SK-N-MC (cell line): ENCODE measurements at regions not wholly inside any gene's neighbourhood (a gene's known extent, or its start where the extent isn't known, plus 50 kb on each side); places are given as distances from the start of the nearest gene placed in this dataset.

Experiments used
- DNase-seq: peaks from one replicate; pipeline ENCODE4 v3.0.0-alpha.2; 2011; ENCODE audit warnings: low read depth, low spot score
- H3K27ac ChIP-seq: fragments of 200-600 bp; sonication (generic); 2 replicates; pipeline ENCODE4 v1.5.1; 2016; ENCODE audit warnings: mixed run types
- H3K36me3 ChIP-seq: fragments of 200-600 bp; sonication (generic); 2 replicates; pipeline ENCODE4 v1.6.1; 2017; ENCODE audit warnings: antibody characterized with exemption, low read length, mixed read lengths; ENCODE audit not compliant: insufficient read depth
- H3K4me3 ChIP-seq: fragments of 200-600 bp; sonication (generic); 2 replicates; pipeline ENCODE4 v1.5.1; 2016
- H3K9ac ChIP-seq: fragments of 200-600 bp; sonication (generic); 2 replicates; pipeline ENCODE4 v1.8.0; 2017; ENCODE audit warnings: mixed run types, mixed read lengths; ENCODE audit not compliant: insufficient read length
- H3K9me3 ChIP-seq: fragments of 200-600 bp; sonication (generic); 2 replicates; pipeline ENCODE4 v1.6.1; 2017; ENCODE audit warnings: low read depth, mild to moderate bottlenecking, antibody characterized with exemption, low read length, moderate library complexity, mixed read lengths
- EZH2 ChIP-seq: fragments of 200-600 bp; sonication (generic); IDR thresholded peaks from one replicate; pipeline ENCODE4 v1.6.1; 2017; ENCODE audit warnings: antibody characterized with exemption
- FOXP2 ChIP-seq: optimal IDR thresholded peaks from 2 replicates; pipeline ENCODE3; 2011; ENCODE audit warnings: mild to moderate bottlenecking, moderate library complexity; ENCODE audit not compliant: insufficient read depth; ENCODE audit errors: extremely low read length, control extremely low read depth
- POLR2AphosphoS5 ChIP-seq: IDR thresholded peaks from 2 replicates; pipeline ENCODE4 v1.6.1; 2012; ENCODE audit warnings: mild to moderate bottlenecking, low read depth, low read length, borderline replicate concordance

GRCh38 chr16:54467398-54467797, 180.8 kb upstream of the IRX3 start:
- no peaks in the 10 kb centered on the region for H3K36me3 ChIP-seq
- no peak overlapping the region for H3K4me3 ChIP-seq
- no peak for TF ChIP-seq POLR2AphosphoS5
- no peak for TF ChIP-seq EZH2
- no peak for TF ChIP-seq FOXP2
- no peak overlapping the region for H3K27ac ChIP-seq
- no peak overlapping the region for H3K9ac ChIP-seq
- no peak for DNase-seq
- no peaks in the 10 kb centered on the region for H3K9me3 ChIP-seq

- H3K4me3 ChIP-seq: no peak overlapping the region
- no peak overlapping the region for H3K27ac ChIP-seq
- no peaks in the 10 kb centered on the region for H3K9me3 ChIP-seq
- no peak for TF ChIP-seq FOXP2
- TF ChIP-seq EZH2: no peak
- TF ChIP-seq POLR2AphosphoS5: no peak
- DNase-seq: no peak
- H3K36me3 ChIP-seq: no peaks in the 10 kb centered on the region
- H3K9ac ChIP-seq: no peak overlapping the region
Observed at GRCh38 chr16:54466233-54466632, 179.6 kb upstream of the IRX3 start.

- Histone ChIP-seq H3K9me3 (no peaks in the 10 kb centered on the region), H3K9ac (no peak overlapping the region), H3K36me3 (no peaks in the 10 kb centered on the region), H3K4me3 (no peak overlapping the region), H3K27ac (no peak overlapping the region)
- TF ChIP-seq POLR2AphosphoS5 (no peak), EZH2 (no peak), FOXP2 (no peak)
- DNase-seq: no peak
Observed at GRCh38 chr16:54465063-54465462, 178.5 kb upstream of the IRX3 start.

GRCh38 chr16:54462771-54463170, 176.2 kb upstream of the IRX3 start:
- no peak for DNase-seq
- H3K9ac ChIP-seq: no peak overlapping the region
- no peak overlapping the region for H3K27ac ChIP-seq

GRCh38 chr16:54462151-54462651, 175.6 kb upstream of the IRX3 start:
- no peaks in the 10 kb centered on the region for H3K9me3 ChIP-seq
- no peak overlapping the region for H3K4me3 ChIP-seq
- no peak for DNase-seq
- no peak overlapping the region for H3K9ac ChIP-seq
- peak overlapping the region; percentile 100 for H3K27ac ChIP-seq
- TF ChIP-seq FOXP2: no peak
- no peak for TF ChIP-seq POLR2AphosphoS5
- TF ChIP-seq EZH2: no peak
- H3K36me3 ChIP-seq: no peaks in the 10 kb centered on the region

More at GRCh38 chr16:54462771-54463170, 176.2 kb upstream of the IRX3 start:
- no peaks in the 10 kb centered on the region for H3K9me3 ChIP-seq
- no peaks in the 10 kb centered on the region for H3K36me3 ChIP-seq
- H3K4me3 ChIP-seq: no peak overlapping the region
- no peak for TF ChIP-seq FOXP2
- TF ChIP-seq POLR2AphosphoS5: no peak
- TF ChIP-seq EZH2: no peak

- H3K9ac ChIP-seq: peak overlapping the region; percentile 78
- peak overlapping the region; percentile 100 for H3K27ac ChIP-seq
- no peak for TF ChIP-seq EZH2
- TF ChIP-seq FOXP2: no peak
- TF ChIP-seq POLR2AphosphoS5: no peak
- no peaks in the 10 kb centered on the region for H3K36me3 ChIP-seq
- no peaks in the 10 kb centered on the region for H3K9me3 ChIP-seq
- peak overlapping the region; percentile 69 for H3K4me3 ChIP-seq
- DNase-seq: no peak
Observed at GRCh38 chr16:54460263-54460860, 173.8 kb upstream of the IRX3 start.

- Histone ChIP-seq H3K27ac (peak overlapping the region; percentile 100), H3K4me3 (peak overlapping the region; percentile 69), H3K9ac (peak overlapping the region; percentile 78), H3K9me3 (no peaks in the 10 kb centered on the region), H3K36me3 (no peaks in the 10 kb centered on the region)
- peak; percentile 85 for DNase-seq
- TF ChIP-seq FOXP2 (no peak), EZH2 (no peak), POLR2AphosphoS5 (no peak)
Observed at GRCh38 chr16:54459509-54460262, 173.1 kb upstream of the IRX3 start.

GRCh38 chr16:54458923-54459322, 172.3 kb upstream of the IRX3 start:
- peak overlapping the region; percentile 100 for H3K27ac ChIP-seq
- no peaks in the 10 kb centered on the region for H3K36me3 ChIP-seq
- TF ChIP-seq FOXP2 (no peak), POLR2AphosphoS5 (no peak), EZH2 (no peak)
- H3K4me3 ChIP-seq: peak overlapping the region; percentile 69
- H3K9me3 ChIP-seq: no peaks in the 10 kb centered on the region
- peak overlapping the region; percentile 78 for H3K9ac ChIP-seq
- no peak for DNase-seq
